IMR-90 (cell line): ENCODE measurements at regions not wholly inside any gene's neighbourhood (a gene's known extent, or its start where the extent isn't known, plus 50 kb on each side); places are given as distances from the start of the nearest gene placed in this dataset.

Experiments
- ATAC-seq: fragments of 200-7000 bp; cut with Tn5 transposase; 2 replicates; pipeline ENCODE4 v1.9.1; 2020; ENCODE audit warnings: low read depth, mild to moderate bottlenecking, moderate library complexity
- BruUV-seq: library from RNA; stranded (reverse); fragments of 400-500 nt; replicated peaks from 2 replicates; lab custom pipeline; 2021; lab: Mats Ljungman, UMichigan
- CTCF ChIA-PET: fragments of 300-600 bp; formaldehyde crosslinking; extraction: SDS; loops from one replicate; lab custom pipeline; 2021; ENCODE audit warnings: antibody characterized with exemption; lab: Yijun Ruan, JAX
- POLR2A ChIA-PET: fragments of 300-600 bp; sonication (Branson Sonifier 250); formaldehyde crosslinking; loops from one replicate; lab custom pipeline; 2022; ENCODE audit warnings: antibody characterized with exemption; ENCODE audit not compliant: unreplicated experiment; lab: Charles Lee
- DNase-seq: peaks from one replicate; pipeline ENCODE4 v3.0.0; 2013
- H2AFZ ChIP-seq: replicated peaks from 2 replicates; pipeline ENCODE3; 2013; ENCODE audit warnings: low read length, mild to moderate bottlenecking; ENCODE audit not compliant: poor library complexity
- H2AK5ac ChIP-seq: 2 replicates; pipeline ENCODE4 v1.6.1; 2013; ENCODE audit warnings: low read depth, low read length, inconsistent platforms
- H2AK9ac ChIP-seq: replicated peaks from 2 replicates; pipeline ENCODE3; 2013; ENCODE audit warnings: mild to moderate bottlenecking, low read depth, low read length, moderate library complexity; ENCODE audit not compliant: poor library complexity
- H2BK120ac ChIP-seq: 2 replicates; pipeline ENCODE4 v1.6.1; 2013; ENCODE audit warnings: low read depth, low read length, inconsistent platforms
- H2BK15ac ChIP-seq: 3 replicates; pipeline ENCODE4 v1.6.1; 2013; ENCODE audit warnings: low read depth, low read length, inconsistent platforms
- H2BK20ac ChIP-seq: 2 replicates; pipeline ENCODE4 v1.6.1; 2013; ENCODE audit warnings: low read depth, mild to moderate bottlenecking, inconsistent platforms, low read length, moderate library complexity
- H2BK5ac ChIP-seq: 2 replicates; pipeline ENCODE4 v1.6.1; 2013; ENCODE audit warnings: mild to moderate bottlenecking, low read depth, low read length, inconsistent platforms; ENCODE audit not compliant: poor library complexity, severe bottlenecking
- H3K14ac ChIP-seq: replicated peaks from 2 replicates; pipeline ENCODE4 v1.6.1; 2013; ENCODE audit warnings: low read depth, low read length, inconsistent platforms
- H3K18ac ChIP-seq: 2 replicates; pipeline ENCODE4 v1.6.1; 2013; ENCODE audit warnings: low read depth, low read length, control low read depth
- H3K23ac ChIP-seq: 2 replicates; pipeline ENCODE4 v1.6.1; 2013; ENCODE audit warnings: low read depth, low read length, inconsistent platforms
- H3K27ac ChIP-seq: 2 replicates; pipeline ENCODE4 v1.5.1; 2013; ENCODE audit warnings: mild to moderate bottlenecking, control low read depth, low read length; ENCODE audit not compliant: insufficient read depth
- H3K27me3 ChIP-seq: 2 replicates; pipeline ENCODE4 v1.6.1; 2013; ENCODE audit warnings: low read length; ENCODE audit not compliant: control insufficient read depth, insufficient read depth
- H3K36me3 ChIP-seq: 2 replicates; pipeline ENCODE4 v1.6.1; 2013; ENCODE audit warnings: low read length, mixed read lengths; ENCODE audit not compliant: control insufficient read depth, insufficient read depth
- H3K4ac ChIP-seq: 2 replicates; pipeline ENCODE4 v1.6.1; 2013; ENCODE audit warnings: low read depth, low read length, inconsistent platforms
- H3K4me1 ChIP-seq: 2 replicates; pipeline ENCODE4 v1.6.1; 2013; ENCODE audit warnings: low read length, mixed read lengths; ENCODE audit not compliant: control insufficient read depth, insufficient read depth
- H3K4me2 ChIP-seq: 2 replicates; pipeline ENCODE4 v1.6.1; 2013; ENCODE audit warnings: low read depth, mild to moderate bottlenecking, control low read depth, low read length, moderate library complexity
- H3K4me3 ChIP-seq: 2 replicates; pipeline ENCODE4 v1.5.1; 2013; ENCODE audit warnings: low read depth, mild to moderate bottlenecking, control low read depth, low read length, moderate library complexity; ENCODE audit not compliant: insufficient read depth
- H3K56ac ChIP-seq: 2 replicates; pipeline ENCODE4 v1.6.1; 2013; ENCODE audit warnings: low read length, inconsistent platforms; ENCODE audit not compliant: insufficient read depth; ENCODE audit errors: extremely low read depth
- H3K79me1 ChIP-seq, 2 experiments: 2 replicates each; pipeline ENCODE4 v1.6.1; 2013; ENCODE audit warnings: low read length in 2 of 2, inconsistent platforms in 1 of 2, low read depth in 1 of 2
- H3K9ac ChIP-seq: 2 replicates; pipeline ENCODE4 v1.6.1; 2013; ENCODE audit warnings: low read depth, low read length, control low read depth
- H3K9me1 ChIP-seq: 2 replicates; pipeline ENCODE4 v1.6.1; 2013; ENCODE audit warnings: low read length, inconsistent platforms; ENCODE audit not compliant: insufficient read depth
- H3K9me3 ChIP-seq: 2 replicates; pipeline ENCODE4 v1.6.1; 2013; ENCODE audit warnings: low read length; ENCODE audit not compliant: control insufficient read depth, insufficient read depth
- H4K20me1 ChIP-seq: 2 replicates; pipeline ENCODE4 v1.6.1; 2013; ENCODE audit warnings: low read length, inconsistent platforms; ENCODE audit not compliant: insufficient read depth
- H4K5ac ChIP-seq: 2 replicates; pipeline ENCODE4 v1.6.1; 2013; ENCODE audit warnings: mild to moderate bottlenecking, low read depth, low read length, control low read depth
- H4K8ac ChIP-seq, 2 experiments: 2 replicates each; pipeline ENCODE4 v1.6.1; 2013; ENCODE audit warnings: low read depth in 2 of 2, low read length in 2 of 2, control low read depth in 1 of 2, inconsistent platforms in 1 of 2
- H4K91ac ChIP-seq: 2 replicates; pipeline ENCODE4 v1.6.1; 2013; ENCODE audit warnings: low read depth, low read length, inconsistent platforms; ENCODE audit not compliant: insufficient read depth
- MAFK ChIP-seq: IDR thresholded peaks from 2 replicates; pipeline ENCODE4 v1.6.1; 2012; ENCODE audit warnings: low read depth, low read length, improper control_type of control experiment
- RFX5 ChIP-seq: IDR thresholded peaks from 2 replicates; pipeline ENCODE4 v1.8.0; 2012; ENCODE audit warnings: low read depth, mild to moderate bottlenecking, low read length, moderate library complexity
- WGBS, 2 experiments: methylation state at CpG; one replicate each; pipeline versions ENCODE4 v1.1.5 to v1.1.7; 2013; ENCODE audit warnings: missing lambda C conversion rate in 2 of 2; ENCODE audit not compliant: insufficient read length in 1 of 2; ENCODE audit errors: extremely low coverage in 2 of 2; 5-methylcytosine and 5-hydroxymethylcytosine counted together
- dilution Hi-C: fragments of 300-500 bp; cut with HindIII; formaldehyde crosslinking; loops from one replicate; pipeline ENCODE4 v1.14.3; 2018; ENCODE audit warnings: low sequenced_read_pairs; ENCODE audit not compliant: unreplicated experiment
- in situ Hi-C: fragments of 300-500 bp; cut with MboI; formaldehyde crosslinking; loops from 3 replicates; pipeline ENCODE4 v1.14.3; 2019; ENCODE audit warnings: low sequenced_read_pairs, inconsistent platforms, mixed read lengths
- intact Hi-C: fragments of 100-400 bp; cut with micrococcal nuclease; formaldehyde crosslinking; loops from 2 replicates; pipeline ENCODE4 v1.10.0; 2022

- intact Hi-C loops: no loop called here
- Histone ChIP-seq H3K4me1 (no peaks in the 10 kb centered on the region), H3K27ac (no peak overlapping the region), H3K27me3 (peaks cover 10% of the 10 kb centered on the region; the same call in 1 of the 2 replicates), H4K8ac (no peak overlapping the region), H4K5ac (no peak overlapping the region), H3K56ac (no peak overlapping the region), H3K14ac (no peak overlapping the region), H2BK5ac (no peak overlapping the region), H2BK20ac (no peak overlapping the region), H3K9me3 (peaks cover 2% of the 10 kb centered on the region; the same call in 1 of the 2 replicates), H3K23ac (no peak overlapping the region), H3K36me3 (no peaks in the 10 kb centered on the region), H2AK9ac (no peak overlapping the region), H3K79me1 (no peaks in the 10 kb centered on the region), H3K9ac (no peak overlapping the region), H4K20me1 (no peaks in the 10 kb centered on the region), H3K4ac (no peak overlapping the region), H3K4me2 (no peak overlapping the region), H2BK120ac (no peak overlapping the region), H4K91ac (no peak overlapping the region), H3K9me1 (no peaks in the 10 kb centered on the region), H3K4me3 (no peak overlapping the region), H2AK5ac (no peak overlapping the region), H3K18ac (no peak overlapping the region), H2BK15ac (no peak overlapping the region), H2AFZ (no peak overlapping the region)
- BruUV-seq: no TSS peak
- DNase-seq: no peak
- dilution Hi-C loops: no loop called here
- TF ChIP-seq RFX5 (no peak), MAFK (peak; percentile 87)
- no peak for ATAC-seq
- ChIA-PET POLR2A (no interaction called here), CTCF (no interaction called here)
- 43% methylated on average over 1 of the region's 4 CpGs; no CpG with 5 or more reads in 1 of the 2 experiments for WGBS, 2 experiments
- in situ Hi-C loops: no loop called here
These were observed 53.1 kb upstream of the CXCL12 start for GRCh38 chr10:44437840-44438511.
